Fibroblast of skin of back (primary cell): ENCODE measurements at regions not wholly inside any gene's neighbourhood (a gene's known extent, or its start where the extent isn't known, plus 50 kb on each side); places are given as distances from the start of the nearest gene placed in this dataset.

Experiments used
- DNase-seq: peaks from one replicate; pipeline ENCODE4 v3.0.0-alpha.2; 2013

GRCh38 chr1:83813576-83813975 is 185.4 kb downstream of the TTLL7 start:
- DNase-seq: no peak

GRCh38 chr1:83810144-83810543 is 188.8 kb downstream of the TTLL7 start:
- DNase-seq: no peak

- no peak for DNase-seq
Measured at GRCh38 chr1:83808536-83808935, 190.4 kb downstream of the TTLL7 start.

- no peak for DNase-seq
Measured at GRCh38 chr1:83807821-83808220, 191.1 kb downstream of the TTLL7 start.

- peak; percentile 9 for DNase-seq
Measured at GRCh38 chr1:83807231-83807630, 191.7 kb downstream of the TTLL7 start.

GRCh38 chr1:83805921-83806320 is 193.0 kb downstream of the TTLL7 start:
- DNase-seq: no peak

GRCh38 chr1:83802460-83803152 is 196.3 kb downstream of the TTLL7 start:
- no peak for DNase-seq

GRCh38 chr1:83802023-83802422 is 196.9 kb downstream of the TTLL7 start:
- no peak for DNase-seq

- DNase-seq: no peak
Measured at GRCh38 chr1:83800066-83800465, 198.9 kb downstream of the TTLL7 start.

- peak; percentile 12 for DNase-seq
Measured at GRCh38 chr1:83799594-83799993, 199.3 kb downstream of the TTLL7 start.

GRCh38 chr1:83798965-83799364 is 200.0 kb downstream of the TTLL7 start:
- DNase-seq: no peak

- DNase-seq: peak; percentile 60
Measured at GRCh38 chr1:83796409-83796808, 202.5 kb downstream of the TTLL7 start.

GRCh38 chr1:83794384-83794783 is 204.5 kb downstream of the TTLL7 start:
- no peak for DNase-seq

GRCh38 chr1:83791821-83792437 is 207.0 kb downstream of the TTLL7 start:
- DNase-seq: peak; percentile 58

- peak; percentile 34 for DNase-seq
Measured at GRCh38 chr1:83790446-83790845, 208.5 kb downstream of the TTLL7 start.

- no peak for DNase-seq
Measured at GRCh38 chr1:83787246-83787998, 211.5 kb downstream of the TTLL7 start.

- DNase-seq: no peak
Measured at GRCh38 chr1:83781667-83782066, 217.3 kb downstream of the TTLL7 start.

- no peak for DNase-seq
Measured at GRCh38 chr1:83779565-83779964, 219.4 kb downstream of the TTLL7 start.

- DNase-seq: no peak
Measured at GRCh38 chr1:83777758-83778101, 221.2 kb downstream of the TTLL7 start.

- no peak for DNase-seq
Measured at GRCh38 chr1:83776913-83777757, 221.8 kb downstream of the TTLL7 start.

GRCh38 chr1:83775977-83776603 is 222.8 kb downstream of the TTLL7 start:
- DNase-seq: no peak

- DNase-seq: no peak
Measured at GRCh38 chr1:83773059-83773458, 225.9 kb downstream of the TTLL7 start.

- no peak for DNase-seq
Measured at GRCh38 chr1:83770319-83770661, 228.6 kb downstream of the TTLL7 start.
